A549 (cell line): ENCODE measurements at regions not wholly inside any gene's neighbourhood (a gene's known extent, or its start where the extent isn't known, plus 50 kb on each side); places are given as distances from the start of the nearest gene placed in this dataset.
"Not testable (repeated sequence)": the region's sequence is repeated elsewhere in the genome, so short reads cannot be mapped to it uniquely, and the experiment has no call there.

Experiments
- ATAC-seq, 2 experiments: fragments of 200-7000 bp in 1 of 2; fragments of >200 bp in 1 of 2; cut with Nextera tagmentation in 1 of 2; cut with Tn5 transposase in 1 of 2; 3 replicates each; pipeline versions ENCODE4 v1.8.0 to v1.9.1; 2018 to 2020; ENCODE audit warnings: mild to moderate bottlenecking in 1 of 2, moderate library complexity in 1 of 2
- CTCF ChIA-PET: fragments of 300-600 bp; sonication (Branson Sonifier 250); formaldehyde crosslinking; extraction: SDS; loops from one replicate; lab custom pipeline; 2021; ENCODE audit warnings: antibody characterized with exemption, inconsistent platforms; lab: Yijun Ruan, JAX
- POLR2A ChIA-PET: fragments of 350-600 bp; formaldehyde crosslinking; extraction: SDS; loops from one replicate; lab custom pipeline; 2021; ENCODE audit warnings: antibody characterized with exemption, inconsistent platforms; lab: Yijun Ruan, JAX
- DNase-seq, 2 experiments: peaks; one replicate each; pipeline versions ENCODE4 v3.0.0 to v3.0.0-alpha.2; 2011 to 2016; ENCODE audit warnings: low read depth in 1 of 2, low spot score in 1 of 2
- FAIRE-seq: peaks from 2 replicates; lab custom pipeline; 2011; peaks lifted over from hg19 to GRCh38; lab: Jason Lieb, UNC
- H3K27ac ChIP-seq, 2 experiments: fragments of >200 bp; sonication (Bioruptor Twin); formaldehyde crosslinking; 3 replicates each; pipeline ENCODE4 v1.5.1; 2016 to 2017
- H3K4me1 ChIP-seq: fragments of >200 bp; sonication (Bioruptor Twin); formaldehyde crosslinking; 3 replicates; pipeline ENCODE4 v1.6.1; 2016
- H3K4me2 ChIP-seq: fragments of >200 bp; sonication (Bioruptor Twin); formaldehyde crosslinking; 3 replicates; pipeline ENCODE4 v1.6.1; 2016
- H3K4me3 ChIP-seq: fragments of >200 bp; sonication (Bioruptor Twin); formaldehyde crosslinking; 3 replicates; pipeline ENCODE4 v1.5.1; 2016
- H3K9me3 ChIP-seq: fragments of >200 bp; sonication (Bioruptor Twin); formaldehyde crosslinking; 3 replicates; pipeline ENCODE4 v1.6.1; 2016
- CEBPB ChIP-seq, 2 experiments: fragments of >200 bp in 1 of 2; sonication (Bioruptor Twin) in 1 of 2; formaldehyde crosslinking in 1 of 2; IDR thresholded peaks; 2 replicates each; pipeline ENCODE4 v1.6.1; 2012 to 2016
- EHF ChIP-seq: fragments of 250-450 bp; sonication (Bioruptor Pico); IDR thresholded peaks from 2 replicates; pipeline ENCODE4 v1.5.0; 2020; ENCODE audit warnings: mild to moderate bottlenecking
- EP300 ChIP-seq, 2 experiments: fragments of >200 bp; sonication (Bioruptor Twin); formaldehyde crosslinking; IDR thresholded peaks; 2 replicates in 1 of 2; 3 replicates in 1 of 2; pipeline ENCODE4 v1.6.1; 2016 to 2017
- FOSL2 ChIP-seq, 2 experiments: fragments of 450-650 bp in 1 of 2; fragments of >200 bp in 1 of 2; sonication (Bioruptor Twin) in 1 of 2; formaldehyde crosslinking; IDR thresholded peaks; 2 replicates each; pipeline versions ENCODE4 v1.5.0 to v1.6.1; 2016 to 2020; ENCODE audit warnings: mild to moderate bottlenecking in 1 of 2, moderate library complexity in 1 of 2
- FOXS1 ChIP-seq: fragments of 250-450 bp; sonication (Bioruptor Pico); IDR thresholded peaks from 2 replicates; pipeline ENCODE4 v1.5.0; 2020; ENCODE audit warnings: mild to moderate bottlenecking, moderate library complexity
- HDAC2 ChIP-seq: fragments of 200-600 bp; sonication (generic); IDR thresholded peaks from 2 replicates; pipeline ENCODE4 v1.6.1; 2016
- HOXA7 ChIP-seq: fragments of 250-450 bp; sonication (Bioruptor Pico); IDR thresholded peaks from 2 replicates; pipeline ENCODE4 v1.5.0; 2020; ENCODE audit warnings: mild to moderate bottlenecking, moderate library complexity
- HOXB5 ChIP-seq: fragments of 250-450 bp; sonication (Bioruptor Pico); IDR thresholded peaks from 2 replicates; pipeline ENCODE4 v1.5.0; 2020; ENCODE audit warnings: mild to moderate bottlenecking, moderate library complexity
- KDM1A ChIP-seq: fragments of 200-600 bp; sonication (generic); IDR thresholded peaks from 2 replicates; pipeline ENCODE4 v1.6.1; 2016; ENCODE audit warnings: low read depth, mild to moderate bottlenecking
- MAFK ChIP-seq: fragments of 450-650 bp; IDR thresholded peaks from 2 replicates; pipeline ENCODE4 v1.6.1; 2014; ENCODE audit not compliant: partially characterized antibody
- NFE2L2 ChIP-seq: fragments of 150-350 bp; conservative IDR thresholded peaks from 2 replicates; pipeline ENCODE4 v1.6.1; 2014; ENCODE audit warnings: low read length
- NR3C1 ChIP-seq: fragments of >200 bp; sonication (Bioruptor Twin); formaldehyde crosslinking; IDR thresholded peaks from 3 replicates; pipeline ENCODE4 v1.6.1; 2017
- RAD21 ChIP-seq, 2 experiments: fragments of >200 bp in 1 of 2; sonication (Bioruptor Twin) in 1 of 2; formaldehyde crosslinking in 1 of 2; IDR thresholded peaks in 1 of 2; conservative IDR thresholded peaks in 1 of 2; 2 replicates in 1 of 2; 3 replicates in 1 of 2; pipeline ENCODE4 v1.6.1; 2012 to 2018; ENCODE audit warnings: inconsistent platforms in 1 of 2
- RARB ChIP-seq: fragments of 250-450 bp; sonication (Bioruptor Pico); IDR thresholded peaks from 2 replicates; pipeline ENCODE4 v1.8.0; 2021; ENCODE audit warnings: mild to moderate bottlenecking, moderate library complexity
- SMC3 ChIP-seq: fragments of >200 bp; sonication (Bioruptor Twin); formaldehyde crosslinking; IDR thresholded peaks from 3 replicates; pipeline ENCODE4 v1.6.1; 2018; ENCODE audit warnings: inconsistent platforms
- ZC3H11A ChIP-seq: fragments of 450-650 bp; IDR thresholded peaks from 2 replicates; pipeline ENCODE4 v1.6.1; 2014; ENCODE audit warnings: antibody characterized with exemption, mild to moderate bottlenecking
- ZFP36 ChIP-seq: fragments of 450-650 bp; IDR thresholded peaks from 2 replicates; pipeline ENCODE4 v1.6.1; 2014; ENCODE audit warnings: borderline replicate concordance; ENCODE audit not compliant: partially characterized antibody
- ZNF302 ChIP-seq: fragments of 250-450 bp; sonication (Bioruptor Pico); IDR thresholded peaks from 2 replicates; pipeline ENCODE4 v1.9.0; 2021; ENCODE audit warnings: inconsistent platforms, mild to moderate bottlenecking, moderate library complexity
- WGBS: methylation state at CpG from one replicate; pipeline ENCODE4 v1.1.6; 2017; ENCODE audit errors: missing lambda C conversion rate; 5-methylcytosine and 5-hydroxymethylcytosine counted together
- TF ChIP-seq, protein P1 (sequence below): fragments of >200 bp; sonication (Bioruptor Twin); formaldehyde crosslinking; IDR thresholded peaks from 3 replicates; pipeline ENCODE4 v1.5.1; 2016
- TF ChIP-seq, protein P2 (sequence below): fragments of 250-450 bp; sonication (Bioruptor Pico); IDR thresholded peaks from 2 replicates; pipeline ENCODE4 v1.5.0; 2021; ENCODE audit warnings: mild to moderate bottlenecking, moderate library complexity, borderline replicate concordance
- TF ChIP-seq, protein P3 (sequence below): fragments of >200 bp; sonication (Bioruptor Twin); formaldehyde crosslinking; IDR thresholded peaks from 3 replicates; pipeline ENCODE4 v1.6.1; 2016
- TF ChIP-seq, protein P4 (sequence below): IDR thresholded peaks from 2 replicates; pipeline ENCODE4 v1.6.1; 2012; ENCODE audit warnings: low read depth, borderline replicate concordance
- TF ChIP-seq, protein P5 (sequence below): IDR thresholded peaks from 2 replicates; pipeline ENCODE4 v1.6.1; 2012

DNA sequence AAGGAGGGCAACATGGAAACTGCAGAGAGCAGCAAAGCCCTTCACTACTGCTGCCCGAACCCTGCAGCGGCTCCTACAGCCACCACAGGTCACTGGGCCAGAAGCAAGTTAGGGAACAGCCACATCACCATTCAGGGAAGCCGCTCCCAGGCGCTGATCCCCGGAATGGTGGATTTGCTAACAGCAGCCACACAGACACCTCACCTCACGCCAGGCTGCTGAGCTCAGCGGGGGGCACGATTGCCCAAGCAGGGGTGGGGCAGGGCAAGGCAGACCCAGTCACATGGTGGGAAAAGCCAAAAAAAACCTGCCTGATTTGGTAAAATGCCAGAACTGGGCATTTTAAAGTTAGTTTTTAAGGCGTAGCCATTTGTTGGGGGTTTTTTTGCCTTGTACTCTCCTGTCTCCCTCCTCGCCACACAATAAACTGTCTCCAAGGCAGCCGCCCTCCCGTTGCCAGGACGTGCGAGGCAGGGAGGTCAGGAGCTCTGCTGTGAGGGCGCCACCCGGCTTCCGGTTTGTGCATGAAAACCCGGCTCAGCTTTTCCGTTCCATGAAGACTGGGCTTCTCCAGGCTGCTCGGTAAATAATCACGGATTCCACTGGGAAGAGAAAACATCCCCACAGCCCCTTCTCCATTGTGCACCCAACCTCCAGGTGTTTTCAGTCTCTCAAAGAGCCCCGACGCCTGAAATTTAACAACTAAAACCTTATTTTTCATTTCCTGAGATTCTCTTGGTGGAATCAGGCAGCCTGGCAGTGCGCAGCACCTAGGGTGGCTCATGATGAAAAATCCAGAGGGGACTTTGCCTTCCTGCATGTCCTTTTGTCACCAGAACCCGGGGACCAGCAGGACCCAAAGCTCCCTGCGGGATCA, 453.5 kb downstream of the PREX1 start:
- TF ChIP-seq RAD21 (conservative IDR thresholded peaks at IDR 0.05 in 1 of 2, IDR thresholded peaks at IDR 0.05 in 1 of 2) (peak in 1 of 2 experiments; percentile 34; a peak in 1 of 5 replicates), SMC3 (peak; percentile 24; the same call in 1 of the 3 replicates), CEBPB (IDR thresholded peaks at IDR 0.05) (0 out of 4 replicates have a peak, but pooled peaks of 1 of the 2 experiments have one; percentile 22)
- TF ChIP-seq, protein P1, sequence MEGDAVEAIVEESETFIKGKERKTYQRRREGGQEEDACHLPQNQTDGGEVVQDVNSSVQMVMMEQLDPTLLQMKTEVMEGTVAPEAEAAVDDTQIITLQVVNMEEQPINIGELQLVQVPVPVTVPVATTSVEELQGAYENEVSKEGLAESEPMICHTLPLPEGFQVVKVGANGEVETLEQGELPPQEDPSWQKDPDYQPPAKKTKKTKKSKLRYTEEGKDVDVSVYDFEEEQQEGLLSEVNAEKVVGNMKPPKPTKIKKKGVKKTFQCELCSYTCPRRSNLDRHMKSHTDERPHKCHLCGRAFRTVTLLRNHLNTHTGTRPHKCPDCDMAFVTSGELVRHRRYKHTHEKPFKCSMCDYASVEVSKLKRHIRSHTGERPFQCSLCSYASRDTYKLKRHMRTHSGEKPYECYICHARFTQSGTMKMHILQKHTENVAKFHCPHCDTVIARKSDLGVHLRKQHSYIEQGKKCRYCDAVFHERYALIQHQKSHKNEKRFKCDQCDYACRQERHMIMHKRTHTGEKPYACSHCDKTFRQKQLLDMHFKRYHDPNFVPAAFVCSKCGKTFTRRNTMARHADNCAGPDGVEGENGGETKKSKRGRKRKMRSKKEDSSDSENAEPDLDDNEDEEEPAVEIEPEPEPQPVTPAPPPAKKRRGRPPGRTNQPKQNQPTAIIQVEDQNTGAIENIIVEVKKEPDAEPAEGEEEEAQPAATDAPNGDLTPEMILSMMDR, result 0 out of 3 replicates have a peak, but pooled peaks have one; percentile 17
- TF ChIP-seq, all 56 proteins: peak for 4; not testable (repeated sequence) for 52
- H3K9me3 ChIP-seq, H3K4me3 ChIP-seq, POLR2A ChIA-PET, FAIRE-seq: not testable (repeated sequence)
- CTCF ChIA-PET, result interaction anchor here (1.0 kb wide), 1 partner anchor 35 kb away, joined by 3 read pairs; no protein-coding TSS in a partner anchor
- Histone ChIP-seq H3K27ac (peak overlapping the region; percentile 48 to 56), H3K4me1 (peaks cover 12% of the 10 kb centered on the region), H3K4me2 (peak overlapping the region; percentile 69)
- peak; percentile 23 to 31 for DNase-seq
- 37% methylated on average over 23 of the region's 26 CpGs for WGBS
- ATAC-seq, result peak; percentile 69 to 72; a peak in 5 of 6 replicates

DNA sequence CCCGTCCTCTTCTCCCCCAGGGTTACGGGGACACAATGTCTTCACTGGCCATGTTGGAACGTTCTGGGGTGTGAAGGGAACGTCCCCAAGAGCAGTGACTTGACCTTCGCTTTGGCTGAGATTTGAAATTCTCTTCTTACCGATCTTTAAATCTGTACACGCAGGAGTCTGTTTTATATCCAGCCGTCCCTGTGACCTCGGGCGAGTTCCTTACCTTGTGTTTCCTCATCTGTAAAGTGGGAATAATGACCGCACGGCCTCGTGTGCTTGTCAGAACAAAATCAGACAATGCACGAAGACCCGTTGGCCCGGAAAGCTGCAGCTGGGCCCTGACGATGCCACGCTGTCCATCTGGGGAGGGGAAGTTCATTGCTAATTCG, 454.3 kb downstream of the PREX1 start:
- H3K9me3 ChIP-seq, result no peaks in the 10 kb centered on the region
- ATAC-seq (no peak), FAIRE-seq (no peak), DNase-seq (no peak)
- peaks cover 12% of the 10 kb centered on the region for H3K4me1 ChIP-seq
- H3K27ac ChIP-seq, result peak overlapping the region in 1 of 2 experiments; percentile 48; a peak in 2 of 6 replicates
- no peak overlapping the region for H3K4me3 ChIP-seq
- ChIA-PET CTCF (interaction anchor here (1.0 kb wide), 1 partner anchor 34 kb away, joined by 3 read pairs; no protein-coding TSS in a partner anchor), POLR2A (no interaction called here)
- H3K4me2 ChIP-seq, result no peak overlapping the region
- WGBS, result 88% methylated on average over 19 of the region's 19 CpGs
- TF ChIP-seq EHF (CRISPR knock-in tag) (no peak), EP300 (IDR thresholded peaks at IDR 0.05) (no peak), ZNF302 (CRISPR knock-in tag) (no peak), NFE2L2 (no peak), RARB (CRISPR knock-in tag) (no peak), HDAC2 (no peak), NR3C1 (no peak), HOXA7 (CRISPR knock-in tag) (no peak), ZC3H11A (no peak), KDM1A (no peak), HOXB5 (no peak), FOXS1 (CRISPR knock-in tag) (no peak), MAFK (no peak), FOSL2 (IDR thresholded peaks at IDR 0.05) (no peak), FOSL2 (CRISPR knock-in tag; IDR thresholded peaks at IDR 0.05) (no peak), ZFP36 (no peak)
- TF ChIP-seq, protein P2, sequence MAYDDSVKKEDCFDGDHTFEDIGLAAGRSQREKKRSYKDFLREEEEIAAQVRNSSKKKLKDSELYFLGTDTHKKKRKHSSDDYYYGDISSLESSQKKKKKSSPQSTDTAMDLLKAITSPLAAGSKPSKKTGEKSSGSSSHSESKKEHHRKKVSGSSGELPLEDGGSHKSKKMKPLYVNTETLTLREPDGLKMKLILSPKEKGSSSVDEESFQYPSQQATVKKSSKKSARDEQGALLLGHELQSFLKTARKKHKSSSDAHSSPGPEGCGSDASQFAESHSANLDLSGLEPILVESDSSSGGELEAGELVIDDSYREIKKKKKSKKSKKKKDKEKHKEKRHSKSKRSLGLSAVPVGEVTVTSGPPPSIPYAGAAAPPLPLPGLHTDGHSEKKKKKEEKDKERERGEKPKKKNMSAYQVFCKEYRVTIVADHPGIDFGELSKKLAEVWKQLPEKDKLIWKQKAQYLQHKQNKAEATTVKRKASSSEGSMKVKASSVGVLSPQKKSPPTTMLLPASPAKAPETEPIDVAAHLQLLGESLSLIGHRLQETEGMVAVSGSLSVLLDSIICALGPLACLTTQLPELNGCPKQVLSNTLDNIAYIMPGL (CRISPR knock-in tag), result no peak
- TF ChIP-seq, protein P3, sequence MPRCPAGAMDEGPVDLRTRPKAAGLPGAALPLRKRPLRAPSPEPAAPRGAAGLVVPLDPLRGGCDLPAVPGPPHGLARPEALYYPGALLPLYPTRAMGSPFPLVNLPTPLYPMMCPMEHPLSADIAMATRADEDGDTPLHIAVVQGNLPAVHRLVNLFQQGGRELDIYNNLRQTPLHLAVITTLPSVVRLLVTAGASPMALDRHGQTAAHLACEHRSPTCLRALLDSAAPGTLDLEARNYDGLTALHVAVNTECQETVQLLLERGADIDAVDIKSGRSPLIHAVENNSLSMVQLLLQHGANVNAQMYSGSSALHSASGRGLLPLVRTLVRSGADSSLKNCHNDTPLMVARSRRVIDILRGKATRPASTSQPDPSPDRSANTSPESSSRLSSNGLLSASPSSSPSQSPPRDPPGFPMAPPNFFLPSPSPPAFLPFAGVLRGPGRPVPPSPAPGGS, result no peak
- TF ChIP-seq, protein P4, sequence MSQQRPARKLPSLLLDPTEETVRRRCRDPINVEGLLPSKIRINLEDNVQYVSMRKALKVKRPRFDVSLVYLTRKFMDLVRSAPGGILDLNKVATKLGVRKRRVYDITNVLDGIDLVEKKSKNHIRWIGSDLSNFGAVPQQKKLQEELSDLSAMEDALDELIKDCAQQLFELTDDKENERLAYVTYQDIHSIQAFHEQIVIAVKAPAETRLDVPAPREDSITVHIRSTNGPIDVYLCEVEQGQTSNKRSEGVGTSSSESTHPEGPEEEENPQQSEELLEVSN, result no peak
- TF ChIP-seq, protein P5, sequence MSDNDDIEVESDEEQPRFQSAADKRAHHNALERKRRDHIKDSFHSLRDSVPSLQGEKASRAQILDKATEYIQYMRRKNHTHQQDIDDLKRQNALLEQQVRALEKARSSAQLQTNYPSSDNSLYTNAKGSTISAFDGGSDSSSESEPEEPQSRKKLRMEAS, result no peak

DNA sequence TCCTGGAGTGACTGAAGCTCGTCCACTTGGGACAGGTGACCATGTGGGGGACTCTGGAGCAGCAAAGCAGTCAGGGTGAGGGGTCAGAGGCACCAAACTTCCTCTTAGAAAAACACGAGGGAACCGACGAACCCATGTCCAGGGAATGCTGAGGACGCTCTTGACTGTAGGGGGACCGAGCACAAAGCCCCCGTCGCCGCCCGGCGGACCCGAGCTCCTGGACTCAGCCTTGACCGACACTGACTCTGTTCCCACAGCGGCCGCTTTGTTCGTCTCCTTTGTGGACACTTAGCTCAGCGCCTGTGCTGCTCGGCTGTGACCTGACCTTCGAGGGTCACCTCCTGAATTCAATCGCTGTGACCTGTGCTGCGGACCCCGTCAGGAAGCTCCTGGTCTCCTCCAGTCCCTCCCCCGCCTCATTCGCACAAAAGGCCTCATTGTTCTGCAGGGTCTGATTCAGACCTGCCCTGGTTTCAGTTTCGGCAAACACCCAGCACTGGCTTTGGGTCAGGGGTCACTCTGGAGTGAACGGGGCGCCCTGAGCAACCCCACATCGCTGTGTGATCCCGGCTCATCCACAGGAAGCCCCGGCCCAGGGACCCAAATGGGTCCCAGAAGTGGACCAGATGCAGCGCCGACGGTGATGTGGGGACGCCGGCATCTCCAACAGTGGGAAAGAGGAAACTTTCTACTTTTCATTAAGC, 454.8 kb downstream of the PREX1 start:
- H3K27ac ChIP-seq, DNase-seq, H3K4me2 ChIP-seq, H3K4me3 ChIP-seq, FAIRE-seq, POLR2A ChIA-PET, H3K9me3 ChIP-seq, ATAC-seq: not testable (repeated sequence)
- peaks cover 12% of the 10 kb centered on the region for H3K4me1 ChIP-seq
- CTCF ChIA-PET, result interaction anchor here (0.8 kb wide), 1 partner anchor 587 kb away, joined by 3 read pairs; no protein-coding TSS in a partner anchor
- 88% methylated on average over 32 of the region's 35 CpGs for WGBS
